SJSA1 (cell line): ENCODE measurements at regions not wholly inside any gene's neighbourhood (a gene's known extent, or its start where the extent isn't known, plus 50 kb on each side); places are given as distances from the start of the nearest gene placed in this dataset.
"Not testable (repeated sequence)": the region's sequence is repeated elsewhere in the genome, so short reads cannot be mapped to it uniquely, and the experiment has no call there.

ENCODE experiments used
- DNase-seq, 2 experiments: peaks; one replicate each; pipeline ENCODE4 v3.0.0-alpha.2; 2015 to 2020; ENCODE audit warnings: low spot score in 2 of 2, low read depth in 1 of 2
- H3K27ac ChIP-seq: fragments of 250-450 bp; sonication (Bioruptor Pico); 2 replicates; pipeline ENCODE4 v1.5.1; 2020; ENCODE audit warnings: mild to moderate bottlenecking, moderate library complexity
- H3K27me3 ChIP-seq: fragments of 250-450 bp; sonication (Bioruptor Pico); replicated peaks from 2 replicates; pipeline ENCODE4 v1.5.1; 2020; ENCODE audit warnings: mild to moderate bottlenecking, moderate library complexity
- H3K36me3 ChIP-seq: fragments of 250-450 bp; sonication (Bioruptor Pico); 2 replicates; pipeline ENCODE4 v1.5.1; 2020; ENCODE audit warnings: mild to moderate bottlenecking
- H3K4me1 ChIP-seq: fragments of 250-450 bp; sonication (Bioruptor Pico); replicated peaks from 2 replicates; pipeline ENCODE4 v1.6.1; 2021; ENCODE audit warnings: mild to moderate bottlenecking
- H3K4me3 ChIP-seq: fragments of 250-450 bp; sonication (Bioruptor Pico); 2 replicates; pipeline ENCODE4 v1.5.1; 2020; ENCODE audit warnings: mild to moderate bottlenecking
- H3K9me3 ChIP-seq: fragments of 250-450 bp; sonication (Bioruptor Pico); replicated peaks from 2 replicates; pipeline ENCODE4 v1.5.1; 2020; ENCODE audit warnings: mild to moderate bottlenecking

DNA sequence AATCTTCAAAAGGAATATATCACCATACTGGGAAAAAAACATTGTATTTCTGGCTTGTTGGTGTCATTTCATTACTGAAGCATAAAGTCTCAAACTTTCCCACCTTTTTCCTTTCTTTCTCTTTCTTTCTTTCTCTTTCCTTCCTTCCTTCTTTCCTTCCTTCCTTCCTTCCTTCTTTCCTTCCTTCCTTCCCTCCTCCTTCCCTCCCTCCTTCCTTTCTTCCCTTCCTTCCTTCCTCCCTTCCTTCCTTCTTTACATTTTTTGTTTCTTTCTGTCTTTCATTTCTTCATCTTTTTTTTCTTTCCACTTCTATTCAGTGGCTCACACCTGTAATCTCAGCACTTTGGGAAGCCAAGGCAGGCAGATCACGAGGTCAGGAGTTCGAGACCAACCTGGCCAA lies 1160.7 kb downstream of the PCDH7 start:
- not testable (repeated sequence) for H3K4me1 ChIP-seq, H3K9me3 ChIP-seq, H3K27ac ChIP-seq, H3K36me3 ChIP-seq, H3K4me3 ChIP-seq, DNase-seq, H3K27me3 ChIP-seq

GRCh38 chr4:31896349-31896748 lies 1176.2 kb downstream of the PCDH7 start:
- H3K4me1 ChIP-seq = no peaks in the 10 kb centered on the region
- H3K27me3 ChIP-seq = no peaks in the 10 kb centered on the region
- no peaks in the 10 kb centered on the region for H3K9me3 ChIP-seq
- H3K27ac ChIP-seq = no peak overlapping the region
- no peak overlapping the region for H3K4me3 ChIP-seq
- DNase-seq = no peak
- no peaks in the 10 kb centered on the region for H3K36me3 ChIP-seq

- H3K4me3 ChIP-seq = no peak overlapping the region
- H3K9me3 ChIP-seq = no peaks in the 10 kb centered on the region
- H3K27ac ChIP-seq = no peak overlapping the region
- no peaks in the 10 kb centered on the region for H3K27me3 ChIP-seq
- no peaks in the 10 kb centered on the region for H3K4me1 ChIP-seq
- no peaks in the 10 kb centered on the region for H3K36me3 ChIP-seq
- DNase-seq = no peak
Observed at GRCh38 chr4:31905363-31905762, 1185.2 kb downstream of the PCDH7 start.

GRCh38 chr4:31908261-31908660 lies 1188.1 kb downstream of the PCDH7 start:
- Histone ChIP-seq H3K9me3 (no peaks in the 10 kb centered on the region), H3K4me1 (no peaks in the 10 kb centered on the region), H3K36me3 (no peaks in the 10 kb centered on the region), H3K27me3 (no peaks in the 10 kb centered on the region), H3K27ac (no peak overlapping the region), H3K4me3 (no peak overlapping the region)
- no peak for DNase-seq

DNA sequence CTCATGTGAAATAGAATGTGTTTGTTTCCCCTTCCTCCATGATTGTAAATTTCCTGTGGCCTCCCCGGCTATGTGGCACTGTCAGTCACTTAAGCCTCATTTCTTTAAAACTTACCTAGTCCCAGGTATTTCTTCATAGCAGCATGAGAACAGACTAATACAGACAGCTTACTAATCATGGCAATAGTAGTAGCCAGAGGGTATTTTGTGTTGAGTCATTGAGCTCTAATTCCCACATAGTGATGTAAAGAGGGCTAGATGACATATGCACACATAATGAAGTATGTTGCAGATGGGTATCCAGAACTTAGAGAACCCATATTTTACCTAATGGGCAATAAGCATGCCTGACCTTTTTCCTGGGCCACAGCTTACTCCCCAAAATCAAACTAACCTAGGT lies 1197.2 kb downstream of the PCDH7 start:
- Histone ChIP-seq H3K36me3 (no peaks in the 10 kb centered on the region), H3K27me3 (no peaks in the 10 kb centered on the region), H3K27ac (no peak overlapping the region), H3K4me3 (no peak overlapping the region), H3K4me1 (no peaks in the 10 kb centered on the region), H3K9me3 (no peaks in the 10 kb centered on the region)
- DNase-seq = no peak

DNA sequence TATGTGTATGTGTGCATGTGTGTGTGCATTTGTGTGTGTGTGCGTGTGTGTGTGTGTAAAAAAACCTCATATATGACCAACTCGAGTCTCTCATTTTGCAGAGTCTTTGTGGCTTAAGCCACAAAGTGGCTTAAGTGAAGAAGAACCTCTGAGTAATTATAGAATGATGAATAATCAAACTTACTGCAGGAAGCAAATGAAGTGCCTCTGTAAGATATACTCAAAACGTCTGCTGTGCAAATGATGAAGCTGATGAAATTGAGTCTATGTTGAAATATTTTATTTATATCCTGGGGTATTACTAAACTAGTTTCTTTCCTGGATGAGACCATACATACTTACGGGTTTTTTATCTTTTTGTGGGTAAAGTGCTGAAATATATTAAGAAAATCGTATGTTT lies 1198.7 kb downstream of the PCDH7 start:
- Histone ChIP-seq H3K4me1 (no peaks in the 10 kb centered on the region), H3K27me3 (no peaks in the 10 kb centered on the region), H3K36me3 (no peaks in the 10 kb centered on the region), H3K27ac (no peak overlapping the region), H3K9me3 (no peaks in the 10 kb centered on the region), H3K4me3 (no peak overlapping the region)
- no peak for DNase-seq

GRCh38 chr4:31923634-31924033 lies 1203.5 kb downstream of the PCDH7 start:
- Histone ChIP-seq H3K36me3 (no peaks in the 10 kb centered on the region), H3K27me3 (no peaks in the 10 kb centered on the region), H3K4me1 (no peaks in the 10 kb centered on the region), H3K9me3 (no peaks in the 10 kb centered on the region), H3K4me3 (no peak overlapping the region), H3K27ac (no peak overlapping the region)
- DNase-seq = no peak

GRCh38 chr4:31929676-31930345 lies 1209.6 kb downstream of the PCDH7 start:
- Histone ChIP-seq H3K4me1 (no peaks in the 10 kb centered on the region), H3K36me3 (no peaks in the 10 kb centered on the region), H3K9me3 (no peaks in the 10 kb centered on the region), H3K27ac (no peak overlapping the region), H3K27me3 (no peaks in the 10 kb centered on the region), H3K4me3 (no peak overlapping the region)
- no peak for DNase-seq

DNA sequence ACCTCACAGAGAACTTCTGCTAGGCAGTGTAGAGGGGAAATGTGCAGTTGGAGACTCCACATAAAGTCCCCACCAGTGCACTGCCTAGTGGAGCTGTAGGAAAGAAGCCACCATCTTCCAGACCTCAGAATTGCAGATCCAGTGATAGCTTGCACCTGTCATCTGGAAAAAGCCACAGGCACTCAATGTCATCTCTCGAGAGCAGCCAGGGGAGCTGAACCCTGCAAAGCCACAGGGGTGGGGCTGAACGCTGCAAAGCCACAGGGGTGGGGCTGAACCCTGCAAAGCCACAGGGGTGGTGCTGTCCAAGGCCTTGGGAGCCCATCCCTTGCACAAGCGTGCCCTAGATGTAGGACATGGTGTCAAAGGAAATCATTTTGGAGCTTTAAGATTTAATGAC lies 1226.3 kb downstream of the PCDH7 start:
- H3K4me1 ChIP-seq = no peaks in the 10 kb centered on the region
- no peaks in the 10 kb centered on the region for H3K9me3 ChIP-seq
- H3K27me3 ChIP-seq = no peaks in the 10 kb centered on the region
- no peaks in the 10 kb centered on the region for H3K36me3 ChIP-seq
- H3K4me3 ChIP-seq = no peak overlapping the region
- H3K27ac ChIP-seq = no peak overlapping the region
- no peak for DNase-seq

DNA sequence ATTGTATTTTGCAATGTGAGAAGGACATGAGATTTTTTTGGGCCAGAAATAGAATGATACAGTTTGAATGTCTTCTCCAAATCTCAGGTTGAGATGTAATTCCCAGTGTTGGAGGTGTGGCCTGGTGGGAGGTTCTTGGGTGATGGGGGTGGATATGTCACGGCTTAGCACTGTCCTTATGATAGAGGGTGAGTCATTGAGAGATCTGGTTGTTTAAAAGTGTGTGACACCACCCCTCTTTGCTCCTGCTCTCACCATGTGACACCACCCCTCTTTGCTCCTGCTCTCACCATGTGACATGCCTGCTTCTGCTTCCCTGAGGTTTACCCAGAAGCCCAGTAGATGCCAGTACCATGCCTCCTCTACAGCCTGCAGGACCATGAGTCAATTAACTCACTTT lies 1226.9 kb downstream of the PCDH7 start:
- no peaks in the 10 kb centered on the region for H3K36me3 ChIP-seq
- H3K9me3 ChIP-seq = no peaks in the 10 kb centered on the region
- no peak overlapping the region for H3K27ac ChIP-seq
- no peaks in the 10 kb centered on the region for H3K4me1 ChIP-seq
- no peaks in the 10 kb centered on the region for H3K27me3 ChIP-seq
- DNase-seq = no peak
- H3K4me3 ChIP-seq = no peak overlapping the region

DNA sequence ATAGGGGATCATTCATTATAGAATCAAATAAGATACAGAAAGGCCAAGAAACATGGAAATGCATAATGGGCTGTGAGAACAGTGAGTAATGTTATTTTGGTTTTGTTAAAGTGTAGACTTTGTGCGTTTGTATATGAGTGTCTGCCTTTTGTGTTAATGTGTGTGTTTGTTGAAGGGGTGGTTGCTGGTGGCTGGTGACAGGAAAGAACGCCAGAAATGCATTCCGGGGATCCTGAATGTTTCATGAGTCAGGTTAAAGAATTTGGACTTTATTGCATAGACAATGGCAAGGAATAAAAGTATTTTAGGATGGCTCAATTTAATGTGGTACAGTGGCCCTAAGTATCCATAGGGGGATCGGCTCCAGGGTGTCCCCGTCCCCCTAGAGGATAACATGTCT lies 1228.9 kb downstream of the PCDH7 start:
- no peaks in the 10 kb centered on the region for H3K27me3 ChIP-seq
- H3K27ac ChIP-seq = no peak overlapping the region
- no peak overlapping the region for H3K4me3 ChIP-seq
- no peak for DNase-seq
- no peaks in the 10 kb centered on the region for H3K9me3 ChIP-seq
- no peaks in the 10 kb centered on the region for H3K4me1 ChIP-seq
- H3K36me3 ChIP-seq = no peaks in the 10 kb centered on the region

- H3K27me3 ChIP-seq = no peaks in the 10 kb centered on the region
- no peak for DNase-seq
- no peaks in the 10 kb centered on the region for H3K36me3 ChIP-seq
- H3K27ac ChIP-seq = no peak overlapping the region
- no peaks in the 10 kb centered on the region for H3K9me3 ChIP-seq
- no peak overlapping the region for H3K4me3 ChIP-seq
- H3K4me1 ChIP-seq = no peaks in the 10 kb centered on the region
Observed at GRCh38 chr4:31955346-31955745, 1235.2 kb downstream of the PCDH7 start.

GRCh38 chr4:31959972-31960371 lies 1239.8 kb downstream of the PCDH7 start:
- Histone ChIP-seq H3K4me3 (no peak overlapping the region), H3K27ac (no peak overlapping the region), H3K9me3 (no peaks in the 10 kb centered on the region), H3K27me3 (no peaks in the 10 kb centered on the region), H3K4me1 (no peaks in the 10 kb centered on the region), H3K36me3 (no peaks in the 10 kb centered on the region)
- no peak for DNase-seq

- DNase-seq = no peak
- Histone ChIP-seq H3K4me1 (no peaks in the 10 kb centered on the region), H3K27me3 (no peaks in the 10 kb centered on the region), H3K36me3 (no peaks in the 10 kb centered on the region), H3K9me3 (no peaks in the 10 kb centered on the region), H3K4me3 (no peak overlapping the region), H3K27ac (no peak overlapping the region)
Observed at GRCh38 chr4:31964685-31965084, 1244.5 kb downstream of the PCDH7 start.

DNA sequence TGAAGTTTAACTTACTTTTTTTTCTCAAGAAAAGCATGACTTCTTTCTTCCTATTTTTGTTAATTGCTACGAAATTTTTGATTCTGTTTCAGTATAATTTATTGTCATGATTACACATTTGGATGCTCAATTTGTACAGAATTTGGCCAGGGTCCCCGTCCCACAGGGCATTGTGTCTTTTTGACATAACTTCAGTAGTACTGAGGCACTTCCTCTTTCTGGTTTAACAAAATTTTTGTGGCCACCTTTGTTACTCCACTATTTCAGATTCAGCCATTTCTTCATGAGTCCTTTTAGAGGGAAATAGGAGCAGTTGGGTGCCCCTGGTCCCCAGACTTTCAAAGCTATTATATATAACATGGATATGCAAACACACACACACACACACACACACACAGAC lies 1248.7 kb downstream of the PCDH7 start:
- Histone ChIP-seq H3K4me1 (no peaks in the 10 kb centered on the region), H3K27me3 (no peaks in the 10 kb centered on the region), H3K36me3 (no peaks in the 10 kb centered on the region), H3K9me3 (no peaks in the 10 kb centered on the region), H3K27ac (no peak overlapping the region), H3K4me3 (no peak overlapping the region)
- DNase-seq = no peak
